ENCODE measurements at regions not wholly inside any gene's neighbourhood (a gene's known extent, or its start where the extent isn't known, plus 50 kb on each side); places are given as distances from the start of the nearest gene placed in this dataset.

DNA sequence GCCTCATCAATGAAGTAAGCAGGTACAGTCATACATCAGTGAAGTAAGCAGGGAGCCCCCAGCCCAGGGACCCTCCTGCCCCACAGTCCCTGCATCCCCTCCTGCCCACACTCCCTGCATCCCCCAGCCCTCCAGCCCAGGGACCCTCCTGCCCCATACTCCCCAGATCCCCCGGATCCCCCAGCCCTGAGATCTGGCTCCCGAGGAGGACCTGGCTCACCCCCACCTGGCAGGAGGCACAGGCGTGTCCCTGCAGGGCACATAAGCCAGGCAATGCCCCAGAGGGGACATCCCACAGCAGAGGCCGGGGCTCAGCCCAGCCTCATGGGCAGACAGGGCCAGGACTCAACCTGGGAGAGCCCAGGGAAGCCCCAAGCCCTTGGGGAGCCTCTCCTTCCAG is 53.6 kb upstream of the TPM4 start:
- DNase-seq (ENCODE audit: low spot score) = no peak

DNA sequence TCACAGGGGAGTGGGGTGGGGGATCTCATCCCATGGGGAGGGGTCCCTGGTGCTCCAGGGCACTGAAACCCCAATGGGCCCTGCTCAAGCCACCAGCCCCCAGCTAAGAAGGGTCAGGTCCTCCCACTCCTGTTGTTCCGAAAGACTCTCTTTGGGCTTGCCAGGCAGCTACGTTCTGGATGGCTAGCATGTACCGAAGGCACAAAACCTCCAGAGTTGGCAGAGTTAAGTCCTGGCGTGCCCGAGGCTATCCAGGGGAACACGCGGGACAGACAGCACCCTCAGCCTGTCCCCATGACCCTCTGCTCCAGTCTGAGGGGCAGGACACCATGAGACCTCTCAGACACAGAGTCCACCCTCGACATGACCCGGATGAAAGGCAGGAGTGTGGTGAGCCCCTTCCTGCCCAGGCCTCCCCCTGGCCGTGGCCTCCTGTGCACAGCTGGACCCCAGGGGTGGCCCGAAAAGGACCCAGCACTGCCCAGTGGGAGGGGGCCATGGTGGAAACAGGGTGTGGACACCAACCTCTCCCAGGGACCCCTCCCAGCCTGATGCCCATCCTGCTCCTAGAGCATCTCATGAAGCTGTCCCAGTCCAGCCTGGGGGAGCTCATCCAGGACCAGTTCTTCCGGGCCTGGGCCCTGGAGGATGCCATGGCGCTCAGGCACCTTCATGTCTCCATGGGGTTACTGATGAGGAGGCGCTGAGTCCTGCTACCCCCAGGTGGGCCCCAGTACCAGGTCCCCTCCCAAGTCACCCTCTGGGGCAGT is 53.0 kb upstream of the TPM4 start:
- DNase-seq (ENCODE audit: low spot score) = no peak

GRCh38 chr19:16024266-16025107 is 51.8 kb upstream of the TPM4 start:
- DNase-seq (ENCODE audit: low spot score) = no peak

- peak; percentile 82 for DNase-seq (ENCODE audit: low spot score)
Measured at GRCh38 chr19:16025108-16026101, 50.9 kb upstream of the TPM4 start.

- no peak for DNase-seq (ENCODE audit: low spot score)
Measured at GRCh38 chr19:16026131-16026530, 50.2 kb upstream of the TPM4 start.

Measured in kidney tubule cell (primary cell).